ENCODE measurements at regions not wholly inside any gene's neighbourhood (a gene's known extent, or its start where the extent isn't known, plus 50 kb on each side); places are given as distances from the start of the nearest gene placed in this dataset.
"Not testable (repeated sequence)": the region's sequence is repeated elsewhere in the genome, so short reads cannot be mapped to it uniquely, and the experiment has no call there.

GRCh38 chr12:19822476-19822875, 383.2 kb downstream of the AEBP2 start:
- 74 to 86% (median 80%) methylated on average over 4 of the region's 4 CpGs for WGBS, 4 donors
- intact Hi-C loops (cut with DNase I), result no loop called here

GRCh38 chr12:19823326-19823725, 384.0 kb downstream of the AEBP2 start:
- DNase-seq; H3K27me3 ChIP-seq; H3K36me3 ChIP-seq; H3K4me3 ChIP-seq; H3K27ac ChIP-seq; H3K9me3 ChIP-seq; intact Hi-C loops (cut with DNase I); ATAC-seq: not testable (repeated sequence)
- H3K4me1 ChIP-seq, result peaks cover 0 to 15% (median 0%) of the 10 kb centered on the region in 12 donors
- WGBS, 4 donors, result 79 to 95% (median 85%) methylated on average over 6 of the region's 6 CpGs

More at GRCh38 chr12:19822476-19822875, 383.2 kb downstream of the AEBP2 start:
- H3K9me3 ChIP-seq, result peaks cover 0 to 3% (median 0%) of the 10 kb centered on the region in 12 donors
- peaks cover 0 to 19% (median 0%) of the 10 kb centered on the region in 12 donors for H3K4me1 ChIP-seq
- no peaks in the 10 kb centered on the region for H3K27me3 ChIP-seq
- no peak overlapping the region for H3K4me3 ChIP-seq
- H3K27ac ChIP-seq, result no peak overlapping the region
- no peak for TF ChIP-seq POLR2A (IDR thresholded peaks at IDR 0.05)
- TF ChIP-seq CTCF (IDR thresholded peaks at IDR 0.05), result no peak
- ATAC-seq (no peak), DNase-seq (no peak)
- no peaks in the 10 kb centered on the region for H3K36me3 ChIP-seq

DNA sequence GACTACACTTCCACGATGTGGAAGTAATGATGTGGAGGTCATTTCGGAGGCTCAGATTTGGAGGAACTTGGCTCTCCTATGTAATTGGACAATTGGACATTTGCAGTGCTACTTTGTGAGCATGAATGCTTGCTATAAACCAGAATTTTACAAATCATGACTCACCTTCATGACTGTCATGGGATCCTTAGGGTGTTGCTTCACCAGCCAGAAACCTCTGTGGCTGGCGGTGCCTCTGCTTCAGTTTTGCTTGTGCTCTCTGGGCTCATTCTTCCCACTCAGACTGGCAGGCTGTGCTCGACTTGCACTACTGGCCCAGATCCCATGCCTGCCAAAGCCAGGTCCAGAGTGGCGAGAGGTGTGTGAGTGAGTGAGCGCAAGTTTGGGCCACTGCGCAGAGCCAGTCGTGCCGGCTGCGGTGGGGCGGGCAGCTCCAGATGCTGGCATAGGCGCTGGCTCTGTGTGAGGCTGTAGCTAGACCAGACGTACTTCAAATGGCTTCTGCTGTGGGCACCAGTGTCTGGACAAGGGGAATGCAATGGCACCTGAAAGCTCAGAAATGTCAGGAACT, 387.8 kb downstream of the AEBP2 start:
- Histone ChIP-seq H3K4me3 (no peak overlapping the region), H3K9me3 (peaks cover 0 to 5% (median 0%) of the 10 kb centered on the region in 12 donors), H3K4me1 (no peaks in the 10 kb centered on the region), H3K36me3 (no peaks in the 10 kb centered on the region), H3K27me3 (no peaks in the 10 kb centered on the region), H3K27ac (no peak overlapping the region)
- ATAC-seq (no peak), DNase-seq (no peak)
- WGBS, 4 donors, result 83 to 96% (median 94%) methylated on average over 12 to 13 of the region's 13 CpGs
- TF ChIP-seq POLR2A (IDR thresholded peaks at IDR 0.05) (no peak), CTCF (IDR thresholded peaks at IDR 0.05) (no peak)
- intact Hi-C loops (cut with DNase I), result no loop called here

DNA sequence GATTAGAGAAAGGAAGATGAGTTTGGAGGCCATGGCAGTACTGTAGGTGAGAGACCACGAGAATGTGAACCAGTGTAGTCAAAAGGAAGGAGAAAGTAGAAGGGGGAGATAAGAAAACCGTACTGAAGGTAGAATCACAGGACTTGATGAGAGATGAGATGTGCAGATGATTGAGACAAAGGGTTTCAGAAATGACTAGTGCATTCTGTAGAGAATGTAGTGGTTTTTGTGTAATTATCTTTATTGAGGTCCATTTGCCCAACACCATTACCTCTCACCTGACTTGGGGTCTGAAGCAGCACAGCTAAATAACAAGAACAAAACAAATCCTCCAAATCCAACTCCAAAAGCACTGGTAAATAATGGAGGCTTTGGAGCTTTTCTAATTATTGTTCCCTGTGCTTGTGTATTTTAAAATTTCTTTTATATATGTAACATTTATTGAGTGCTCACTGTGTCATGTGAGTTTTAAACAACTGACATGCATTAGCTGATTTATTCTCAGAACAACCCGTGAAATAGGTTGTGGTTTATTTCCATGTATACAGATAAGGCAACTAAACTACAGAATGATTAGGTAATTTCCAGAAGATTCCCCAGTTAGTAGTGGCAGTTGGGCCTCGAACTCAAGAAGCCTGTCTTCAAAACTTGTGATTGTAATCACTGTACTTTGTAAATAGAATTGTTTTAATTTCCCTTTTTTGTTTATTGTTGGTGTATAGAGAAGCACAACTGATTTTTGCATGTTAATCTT, 390.0 kb downstream of the AEBP2 start:
- H3K4me1 ChIP-seq, result peaks cover 0 to 3% (median 0%) of the 10 kb centered on the region in 12 donors
- no peaks in the 10 kb centered on the region for H3K27me3 ChIP-seq
- H3K4me3 ChIP-seq, result no peak overlapping the region
- no peaks in the 10 kb centered on the region for H3K36me3 ChIP-seq
- H3K9me3 ChIP-seq, result peaks cover 0 to 5% (median 0%) of the 10 kb centered on the region in 12 donors
- WGBS, 4 donors, result 70 to 76% (median 75%) methylated on average over 4 of the region's 4 CpGs
- intact Hi-C loops (cut with DNase I), result no loop called here
- no peak for DNase-seq
- H3K27ac ChIP-seq, result no peak overlapping the region
- TF ChIP-seq POLR2A (IDR thresholded peaks at IDR 0.05) (no peak), CTCF (IDR thresholded peaks at IDR 0.05) (no peak)
- no peak for ATAC-seq

Measured in heart left ventricle (tissue), 16 donors.